ENCODE measurements at regions not wholly inside any gene's neighbourhood (a gene's known extent, or its start where the extent isn't known, plus 50 kb on each side); places are given as distances from the start of the nearest gene placed in this dataset.

GRCh38 chr2:176656776-176657140, 387.5 kb downstream of the MTX2 start:
- Histone ChIP-seq H3K36me3 (ENCODE audit: insufficient read depth, low read length) (no peaks in the 10 kb centered on the region), H3K4me3 (ENCODE audit: low read depth, low read length) (no peak overlapping the region), H3K4me1 (ENCODE audit: control insufficient read depth, insufficient read depth, low read length, unreplicated experiment) (peaks cover 9% of the 10 kb centered on the region), H3K27ac (ENCODE audit: low read depth, low read length) (no peak overlapping the region), H2AFZ (ENCODE audit: low read length, unreplicated experiment) (no peak overlapping the region), H3K27me3 (ENCODE audit: insufficient read depth, low read length) (no peaks in the 10 kb centered on the region), H3K79me2 (ENCODE audit: control insufficient read depth, insufficient read depth, low read length, unreplicated experiment) (no peaks in the 10 kb centered on the region)

GRCh38 chr2:176657393-176657792, 388.2 kb downstream of the MTX2 start:
- Histone ChIP-seq H3K27me3 (ENCODE audit: insufficient read depth, low read length) (no peaks in the 10 kb centered on the region), H3K4me1 (ENCODE audit: control insufficient read depth, insufficient read depth, low read length, unreplicated experiment) (peaks cover 9% of the 10 kb centered on the region), H2AFZ (ENCODE audit: low read length, unreplicated experiment) (no peak overlapping the region), H3K79me2 (ENCODE audit: control insufficient read depth, insufficient read depth, low read length, unreplicated experiment) (no peaks in the 10 kb centered on the region), H3K27ac (ENCODE audit: low read depth, low read length) (no peak overlapping the region), H3K36me3 (ENCODE audit: insufficient read depth, low read length) (no peaks in the 10 kb centered on the region), H3K4me3 (ENCODE audit: low read depth, low read length) (no peak overlapping the region)

DNA sequence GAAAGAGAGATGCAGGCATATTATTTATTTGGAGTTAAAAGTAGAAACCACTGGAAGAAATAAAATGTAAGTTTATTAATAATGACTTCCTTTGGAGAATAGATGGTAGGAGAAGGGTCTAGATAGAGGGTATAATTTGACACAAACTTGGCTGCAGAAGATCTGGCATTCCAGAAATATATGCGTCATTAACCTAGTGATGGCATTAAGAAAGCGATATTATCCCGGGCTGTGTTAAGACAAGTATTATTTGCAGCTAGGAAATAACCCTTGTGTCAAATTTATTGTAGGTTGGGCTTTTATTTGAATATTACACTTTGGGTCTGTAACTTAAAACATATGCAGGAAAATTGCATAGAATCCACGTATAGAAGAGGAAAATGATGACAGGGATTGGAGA, 389.5 kb downstream of the MTX2 start:
- H3K36me3 ChIP-seq (ENCODE audit: insufficient read depth, low read length) = no peaks in the 10 kb centered on the region
- no peaks in the 10 kb centered on the region for H3K79me2 ChIP-seq (ENCODE audit: control insufficient read depth, insufficient read depth, low read length, unreplicated experiment)
- no peak overlapping the region for H2AFZ ChIP-seq (ENCODE audit: low read length, unreplicated experiment)
- no peak overlapping the region for H3K27ac ChIP-seq (ENCODE audit: low read depth, low read length)
- H3K4me3 ChIP-seq (ENCODE audit: low read depth, low read length) = no peak overlapping the region
- H3K27me3 ChIP-seq (ENCODE audit: insufficient read depth, low read length) = no peaks in the 10 kb centered on the region
- peaks cover under 1% of the 10 kb centered on the region for H3K4me1 ChIP-seq (ENCODE audit: control insufficient read depth, insufficient read depth, low read length, unreplicated experiment)

DNA sequence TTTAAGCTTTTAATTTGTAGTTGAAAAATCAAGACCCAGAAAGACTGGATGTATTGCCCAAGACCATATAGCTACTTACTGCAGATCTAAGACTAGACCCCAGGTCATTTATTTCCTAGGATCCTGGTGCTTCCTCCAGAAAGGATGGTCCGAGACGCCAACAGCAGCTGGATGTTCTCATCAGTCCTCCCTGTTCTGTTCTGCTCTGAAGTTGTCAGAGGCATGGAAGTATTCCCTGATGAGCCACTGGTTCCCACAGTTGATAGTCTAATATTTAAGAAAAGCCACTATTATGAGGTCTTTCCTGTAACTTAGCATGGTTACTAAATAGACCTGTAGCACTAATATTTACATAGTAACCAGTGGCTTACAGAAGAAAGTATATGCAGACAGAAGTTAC, 393.5 kb downstream of the MTX2 start:
- H2AFZ ChIP-seq (ENCODE audit: low read length, unreplicated experiment) = no peak overlapping the region
- no peak overlapping the region for H3K27ac ChIP-seq (ENCODE audit: low read depth, low read length)
- no peaks in the 10 kb centered on the region for H3K79me2 ChIP-seq (ENCODE audit: control insufficient read depth, insufficient read depth, low read length, unreplicated experiment)
- no peaks in the 10 kb centered on the region for H3K4me1 ChIP-seq (ENCODE audit: control insufficient read depth, insufficient read depth, low read length, unreplicated experiment)
- H3K27me3 ChIP-seq (ENCODE audit: insufficient read depth, low read length) = no peaks in the 10 kb centered on the region
- no peaks in the 10 kb centered on the region for H3K36me3 ChIP-seq (ENCODE audit: insufficient read depth, low read length)
- H3K4me3 ChIP-seq (ENCODE audit: low read depth, low read length) = no peak overlapping the region

GRCh38 chr2:176664478-176664877, 395.2 kb downstream of the MTX2 start:
- Histone ChIP-seq H3K36me3 (ENCODE audit: insufficient read depth, low read length) (no peaks in the 10 kb centered on the region), H3K79me2 (ENCODE audit: control insufficient read depth, insufficient read depth, low read length, unreplicated experiment) (no peaks in the 10 kb centered on the region)

DNA sequence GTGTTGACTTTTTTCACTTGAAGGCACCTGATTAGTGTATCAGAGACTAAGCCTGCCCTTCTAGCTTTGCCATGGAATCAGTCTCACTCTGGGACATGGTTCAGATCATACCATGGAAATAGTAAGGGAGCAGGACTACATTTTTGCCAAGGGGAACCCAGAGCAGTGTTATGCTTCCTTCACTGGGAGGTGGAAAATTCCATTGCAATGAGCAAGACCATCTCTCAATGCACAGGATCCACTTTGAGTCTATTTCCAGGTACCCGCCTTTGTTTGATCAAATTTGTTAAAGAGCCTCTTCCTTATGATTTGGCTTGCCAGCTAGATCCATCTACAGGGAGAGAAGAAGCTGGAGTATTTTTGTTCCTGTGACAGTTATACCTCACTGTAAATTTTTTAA, 395.8 kb downstream of the MTX2 start:
- Histone ChIP-seq H3K4me3 (ENCODE audit: low read depth, low read length) (no peak overlapping the region), H3K4me1 (ENCODE audit: control insufficient read depth, insufficient read depth, low read length, unreplicated experiment) (no peaks in the 10 kb centered on the region), H3K79me2 (ENCODE audit: control insufficient read depth, insufficient read depth, low read length, unreplicated experiment) (no peaks in the 10 kb centered on the region), H3K36me3 (ENCODE audit: insufficient read depth, low read length) (no peaks in the 10 kb centered on the region), H3K27ac (ENCODE audit: low read depth, low read length) (no peak overlapping the region), H3K27me3 (ENCODE audit: insufficient read depth, low read length) (no peaks in the 10 kb centered on the region), H2AFZ (ENCODE audit: low read length, unreplicated experiment) (no peak overlapping the region)

More at GRCh38 chr2:176664478-176664877, 395.2 kb downstream of the MTX2 start:
- Histone ChIP-seq H3K27ac (ENCODE audit: low read depth, low read length) (no peak overlapping the region), H3K4me1 (ENCODE audit: control insufficient read depth, insufficient read depth, low read length, unreplicated experiment) (no peaks in the 10 kb centered on the region), H2AFZ (ENCODE audit: low read length, unreplicated experiment) (no peak overlapping the region), H3K4me3 (ENCODE audit: low read depth, low read length) (no peak overlapping the region), H3K27me3 (ENCODE audit: insufficient read depth, low read length) (no peaks in the 10 kb centered on the region)

- no peak overlapping the region for H3K4me3 ChIP-seq (ENCODE audit: low read depth, low read length)
- no peaks in the 10 kb centered on the region for H3K27me3 ChIP-seq (ENCODE audit: insufficient read depth, low read length)
- no peaks in the 10 kb centered on the region for H3K79me2 ChIP-seq (ENCODE audit: control insufficient read depth, insufficient read depth, low read length, unreplicated experiment)
- no peaks in the 10 kb centered on the region for H3K4me1 ChIP-seq (ENCODE audit: control insufficient read depth, insufficient read depth, low read length, unreplicated experiment)
- H2AFZ ChIP-seq (ENCODE audit: low read length, unreplicated experiment) = no peak overlapping the region
- no peak overlapping the region for H3K27ac ChIP-seq (ENCODE audit: low read depth, low read length)
- no peaks in the 10 kb centered on the region for H3K36me3 ChIP-seq (ENCODE audit: insufficient read depth, low read length)
Observed at GRCh38 chr2:176668912-176669311, 399.7 kb downstream of the MTX2 start.

GRCh38 chr2:176669398-176670174, 400.3 kb downstream of the MTX2 start:
- no peaks in the 10 kb centered on the region for H3K4me1 ChIP-seq (ENCODE audit: control insufficient read depth, insufficient read depth, low read length, unreplicated experiment)
- no peak overlapping the region for H3K27ac ChIP-seq (ENCODE audit: low read depth, low read length)
- no peaks in the 10 kb centered on the region for H3K36me3 ChIP-seq (ENCODE audit: insufficient read depth, low read length)
- no peaks in the 10 kb centered on the region for H3K27me3 ChIP-seq (ENCODE audit: insufficient read depth, low read length)
- no peak overlapping the region for H3K4me3 ChIP-seq (ENCODE audit: low read depth, low read length)
- H2AFZ ChIP-seq (ENCODE audit: low read length, unreplicated experiment) = no peak overlapping the region
- no peaks in the 10 kb centered on the region for H3K79me2 ChIP-seq (ENCODE audit: control insufficient read depth, insufficient read depth, low read length, unreplicated experiment)

GRCh38 chr2:176675271-176675949, 406.2 kb downstream of the MTX2 start:
- peaks cover under 1% of the 10 kb centered on the region for H3K4me1 ChIP-seq (ENCODE audit: control insufficient read depth, insufficient read depth, low read length, unreplicated experiment)
- H3K27ac ChIP-seq (ENCODE audit: low read depth, low read length) = no peak overlapping the region

DNA sequence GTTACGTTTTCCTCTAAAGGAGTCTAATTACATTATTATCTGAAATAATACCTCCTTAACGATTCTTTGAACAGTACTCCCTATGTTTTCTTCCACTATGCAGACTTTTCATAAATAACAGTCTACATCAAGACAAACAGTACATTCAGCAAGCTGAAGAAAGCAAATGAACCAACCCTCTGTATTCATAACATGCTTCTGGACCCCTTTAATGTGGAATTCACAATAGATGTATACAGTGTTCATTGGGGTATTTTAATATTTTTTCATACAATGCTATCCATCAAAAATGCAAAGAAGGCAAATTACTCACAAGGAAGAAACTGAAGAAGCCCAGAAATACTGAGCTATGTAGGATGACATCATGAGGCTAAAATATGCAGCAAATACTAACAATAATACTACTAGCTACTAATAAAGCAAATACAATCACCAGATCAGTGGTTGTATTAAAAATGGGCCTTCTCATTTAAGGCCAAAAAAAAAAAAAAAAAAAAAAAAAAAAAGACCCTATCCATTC, 408.6 kb downstream of the MTX2 start:
- no peaks in the 10 kb centered on the region for H3K27me3 ChIP-seq (ENCODE audit: insufficient read depth, low read length)

More at GRCh38 chr2:176675271-176675949, 406.2 kb downstream of the MTX2 start:
- Histone ChIP-seq H3K79me2 (ENCODE audit: control insufficient read depth, insufficient read depth, low read length, unreplicated experiment) (no peaks in the 10 kb centered on the region), H3K36me3 (ENCODE audit: insufficient read depth, low read length) (no peaks in the 10 kb centered on the region), H3K27me3 (ENCODE audit: insufficient read depth, low read length) (no peaks in the 10 kb centered on the region), H3K4me3 (ENCODE audit: low read depth, low read length) (no peak overlapping the region), H2AFZ (ENCODE audit: low read length, unreplicated experiment) (peak overlapping the region; percentile 74)

DNA sequence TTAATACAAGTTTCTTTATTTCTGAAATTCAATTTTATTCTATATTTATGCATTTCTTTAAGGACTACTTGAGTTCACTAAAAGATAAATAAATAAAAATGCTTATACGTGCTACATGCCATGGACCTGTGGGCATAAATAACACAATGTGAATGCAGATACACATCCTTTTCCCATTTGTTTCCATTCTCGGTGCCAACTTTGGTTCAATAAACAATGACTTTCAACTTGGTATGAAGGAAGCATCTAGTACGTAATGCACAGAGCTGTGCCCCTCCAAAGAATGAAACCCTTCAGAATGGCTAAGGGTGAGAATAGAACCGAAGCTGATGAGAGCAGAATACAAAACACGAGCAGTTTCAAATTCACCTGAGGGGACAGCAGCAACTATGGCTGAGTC, 409.3 kb downstream of the MTX2 start:
- Histone ChIP-seq H2AFZ (ENCODE audit: low read length, unreplicated experiment) (no peak overlapping the region), H3K36me3 (ENCODE audit: insufficient read depth, low read length) (no peaks in the 10 kb centered on the region), H3K4me1 (ENCODE audit: control insufficient read depth, insufficient read depth, low read length, unreplicated experiment) (peaks cover 13% of the 10 kb centered on the region), H3K4me3 (ENCODE audit: low read depth, low read length) (no peak overlapping the region), H3K27ac (ENCODE audit: low read depth, low read length) (no peak overlapping the region), H3K79me2 (ENCODE audit: control insufficient read depth, insufficient read depth, low read length, unreplicated experiment) (no peaks in the 10 kb centered on the region), H3K27me3 (ENCODE audit: insufficient read depth, low read length) (no peaks in the 10 kb centered on the region; the same call in 1 of the 2 replicates)

More for the DNA sequence above, 408.6 kb downstream of the MTX2 start:
- no peaks in the 10 kb centered on the region for H3K36me3 ChIP-seq (ENCODE audit: insufficient read depth, low read length)
- H3K4me1 ChIP-seq (ENCODE audit: control insufficient read depth, insufficient read depth, low read length, unreplicated experiment) = peaks cover 13% of the 10 kb centered on the region
- no peak overlapping the region for H3K4me3 ChIP-seq (ENCODE audit: low read depth, low read length)
- no peak overlapping the region for H3K27ac ChIP-seq (ENCODE audit: low read depth, low read length)
- no peaks in the 10 kb centered on the region for H3K79me2 ChIP-seq (ENCODE audit: control insufficient read depth, insufficient read depth, low read length, unreplicated experiment)
- no peak overlapping the region for H2AFZ ChIP-seq (ENCODE audit: low read length, unreplicated experiment)

All from ACC112 (cell line).